ENCODE measurements at regions not wholly inside any gene's neighbourhood (a gene's known extent, or its start where the extent isn't known, plus 50 kb on each side); places are given as distances from the start of the nearest gene placed in this dataset.

DNA sequence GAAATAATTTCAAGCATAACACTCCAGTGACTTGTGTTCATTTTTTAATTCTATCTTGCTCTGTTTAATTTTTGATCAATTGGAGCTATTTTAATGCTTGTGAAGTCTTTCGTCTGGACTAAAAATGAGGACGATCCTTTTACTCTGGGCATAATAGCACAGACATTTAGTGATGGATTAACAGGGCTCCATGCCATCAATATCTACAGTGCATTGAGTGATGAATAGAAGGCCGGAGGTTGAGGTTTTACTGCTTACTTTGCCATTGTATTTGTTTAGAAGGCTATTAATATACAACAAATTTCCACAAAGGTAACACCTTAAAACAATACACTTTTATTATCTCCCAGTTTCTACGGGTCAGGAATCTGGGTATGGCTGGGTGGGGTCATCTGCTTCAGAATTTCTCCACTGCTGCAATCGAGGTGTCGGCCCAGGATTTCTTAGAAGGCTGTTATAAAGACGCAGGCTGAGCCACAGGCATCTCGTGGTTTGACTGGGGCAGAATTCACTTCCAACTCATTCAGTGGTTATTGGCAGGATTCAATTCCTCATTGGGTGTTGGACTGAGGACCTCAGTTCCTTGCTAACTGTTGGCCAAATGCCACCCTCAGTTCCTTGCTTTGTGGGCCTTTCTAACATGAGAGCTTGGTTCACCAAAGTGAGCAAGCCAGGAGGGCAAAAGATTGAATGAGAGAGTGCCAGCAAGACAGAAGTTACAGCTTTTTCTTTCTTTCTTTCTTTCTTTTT, 265.4 kb upstream of the VLDLR start:
- TF ChIP-seq, protein P1, sequence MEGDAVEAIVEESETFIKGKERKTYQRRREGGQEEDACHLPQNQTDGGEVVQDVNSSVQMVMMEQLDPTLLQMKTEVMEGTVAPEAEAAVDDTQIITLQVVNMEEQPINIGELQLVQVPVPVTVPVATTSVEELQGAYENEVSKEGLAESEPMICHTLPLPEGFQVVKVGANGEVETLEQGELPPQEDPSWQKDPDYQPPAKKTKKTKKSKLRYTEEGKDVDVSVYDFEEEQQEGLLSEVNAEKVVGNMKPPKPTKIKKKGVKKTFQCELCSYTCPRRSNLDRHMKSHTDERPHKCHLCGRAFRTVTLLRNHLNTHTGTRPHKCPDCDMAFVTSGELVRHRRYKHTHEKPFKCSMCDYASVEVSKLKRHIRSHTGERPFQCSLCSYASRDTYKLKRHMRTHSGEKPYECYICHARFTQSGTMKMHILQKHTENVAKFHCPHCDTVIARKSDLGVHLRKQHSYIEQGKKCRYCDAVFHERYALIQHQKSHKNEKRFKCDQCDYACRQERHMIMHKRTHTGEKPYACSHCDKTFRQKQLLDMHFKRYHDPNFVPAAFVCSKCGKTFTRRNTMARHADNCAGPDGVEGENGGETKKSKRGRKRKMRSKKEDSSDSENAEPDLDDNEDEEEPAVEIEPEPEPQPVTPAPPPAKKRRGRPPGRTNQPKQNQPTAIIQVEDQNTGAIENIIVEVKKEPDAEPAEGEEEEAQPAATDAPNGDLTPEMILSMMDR (IDR thresholded peaks at IDR 0.05) = no peak
- no peak for TF ChIP-seq POLR2A (IDR thresholded peaks at IDR 0.05)
